Aorta (tissue), 5 donors: ENCODE measurements at regions not wholly inside any gene's neighbourhood (a gene's known extent, or its start where the extent isn't known, plus 50 kb on each side); places are given as distances from the start of the nearest gene placed in this dataset.

Experiments
- ATAC-seq: fragments of 200-7000 bp; cut with Tn5 transposase; one replicate; pipeline ENCODE4 v1.9.1; 2022; ENCODE audit warnings: moderate library complexity; ENCODE audit not compliant: low FRiP score
- DNase-seq, 2 donors: peaks; one replicate each; pipeline ENCODE4 v3.0.0-alpha.2; 2020
- H3K27ac ChIP-seq, 2 donors: one replicate each; pipeline ENCODE4 v1.5.1; 2013; ENCODE audit warnings: low read length in 2 of 2, mild to moderate bottlenecking in 2 of 2, moderate library complexity in 2 of 2, control low read depth in 1 of 2, inconsistent platforms in 1 of 2, low read depth in 1 of 2
- H3K27me3 ChIP-seq, 2 donors: one replicate each; pipeline ENCODE4 v1.6.1; 2013; ENCODE audit warnings: control low read depth in 1 of 2, low read length in 1 of 2, mild to moderate bottlenecking in 1 of 2, moderate library complexity in 1 of 2; ENCODE audit not compliant: insufficient read depth in 2 of 2, control insufficient read depth in 1 of 2
- H3K36me3 ChIP-seq, 2 donors: one replicate each; pipeline ENCODE4 v1.6.1; 2013; ENCODE audit warnings: control low read depth in 1 of 2, low read length in 1 of 2, mild to moderate bottlenecking in 1 of 2; ENCODE audit not compliant: insufficient read depth in 2 of 2, control insufficient read depth in 1 of 2
- H3K4me1 ChIP-seq, 2 donors: one replicate each; pipeline ENCODE4 v1.6.1; 2013; ENCODE audit warnings: low read length in 2 of 2, control low read depth in 1 of 2, mild to moderate bottlenecking in 1 of 2, moderate library complexity in 1 of 2; ENCODE audit not compliant: insufficient read depth in 2 of 2, control insufficient read depth in 1 of 2
- H3K4me3 ChIP-seq, 2 donors: one replicate each; pipeline ENCODE4 v1.5.1; 2013; ENCODE audit warnings: low read length in 2 of 2, control low read depth in 1 of 2, mild to moderate bottlenecking in 1 of 2
- H3K9me3 ChIP-seq: one replicate; pipeline ENCODE4 v1.6.1; 2013; ENCODE audit warnings: mild to moderate bottlenecking, low read length; ENCODE audit not compliant: control insufficient read depth
- WGBS, 2 donors: extraction: QIAGEN DNeasy Blood & Tissue Kit; methylation state at CpG; one replicate each; pipeline ENCODE4 v1.1.7; 2013; 5-methylcytosine and 5-hydroxymethylcytosine counted together
- intact Hi-C, 2 donors: fragments of 100-400 bp; cut with DNase I; formaldehyde crosslinking; loops; one replicate each; pipeline versions ENCODE4 v1.14.2 to v1.15.0; 2022
- donor health status: healthy with polysubstance abuse.
- donor health status: Bipolar disorder and iron deficiency.
- donor health status: DM: no; HTN: no; CAD: no.
- donor health status: DM: no; HTN: no; CAD: no.
- donor health status: DM: yes; HTN: yes; CAD: no.

DNA sequence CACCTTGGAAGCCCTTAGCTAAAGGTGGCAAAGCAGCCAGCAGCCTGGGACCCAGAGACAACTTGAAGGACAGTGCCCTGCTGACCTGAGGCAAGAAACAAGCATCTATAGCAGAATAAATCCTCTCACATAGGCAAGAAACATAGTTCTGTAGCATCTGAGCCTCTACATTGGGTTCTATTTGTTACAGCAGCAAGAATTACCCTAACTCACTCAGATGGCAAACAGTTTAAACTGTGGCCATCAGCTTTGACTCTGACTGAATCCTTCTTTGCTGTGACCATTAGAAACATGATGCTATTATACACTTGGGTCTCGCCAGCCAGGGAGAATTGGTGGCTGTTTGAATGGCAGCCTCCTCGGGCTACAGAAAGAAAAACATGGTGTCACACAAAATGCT is 53.1 kb upstream of the CCL1 start:
- Histone ChIP-seq H3K27me3 (no peaks in the 10 kb centered on the region), H3K36me3 (no peaks in the 10 kb centered on the region), H3K9me3 (no peaks in the 10 kb centered on the region), H3K4me3 (no peak overlapping the region), H3K27ac (no peak overlapping the region), H3K4me1 (no peaks in the 10 kb centered on the region)
- intact Hi-C loops = loop anchor here in 1 of 2 donors (5.0 kb wide), 1 partner anchor 1126 kb away; no protein-coding TSS in a partner anchor
- DNase-seq (no peak), ATAC-seq (no peak)
- WGBS, 2 donors = 87 to 92% methylated on average over 2 of the region's 2 CpGs

GRCh38 chr17:34414339-34414738 is 51.3 kb upstream of the CCL1 start:
- Histone ChIP-seq H3K36me3 (no peaks in the 10 kb centered on the region), H3K4me3 (no peak overlapping the region), H3K4me1 (no peaks in the 10 kb centered on the region), H3K27ac (no peak overlapping the region), H3K27me3 (no peaks in the 10 kb centered on the region), H3K9me3 (no peaks in the 10 kb centered on the region)
- no peak for DNase-seq
- 17 to 28% methylated on average over 6 of the region's 6 CpGs for WGBS, 2 donors
- ATAC-seq = no peak
- intact Hi-C loops = no loop called here

DNA sequence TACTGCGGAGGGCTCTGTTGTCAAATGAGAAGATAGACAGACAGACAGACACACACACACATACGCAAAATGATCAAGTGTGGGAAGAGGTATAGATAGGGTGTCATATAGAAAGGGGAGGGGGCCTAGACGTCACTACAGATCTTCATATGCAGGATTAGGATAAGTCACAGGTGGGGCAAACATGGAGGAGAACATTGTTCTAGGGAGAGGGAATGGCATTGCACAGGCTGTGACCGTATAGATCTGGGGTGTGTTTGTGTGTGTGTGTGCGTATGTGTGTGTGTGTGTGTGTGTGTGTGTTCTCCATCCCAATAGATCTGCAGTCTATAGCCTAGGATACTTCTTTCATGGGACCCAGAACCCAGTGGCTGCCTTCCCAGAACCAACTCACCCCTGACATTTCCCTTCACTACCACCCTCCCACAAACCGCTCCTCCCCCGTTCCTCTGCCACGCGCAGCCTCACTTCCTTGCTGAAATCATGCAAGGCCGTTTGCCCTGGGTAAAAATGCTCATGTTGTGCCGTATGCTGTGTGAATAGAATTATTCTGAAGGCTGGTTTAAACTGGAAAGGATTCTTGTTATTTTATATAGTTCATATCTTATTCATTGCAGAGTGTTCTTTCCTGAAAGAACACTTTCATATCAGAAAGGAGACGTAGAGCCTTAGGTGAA is 50.5 kb upstream of the CCL1 start:
- no peak for ATAC-seq
- no peaks in the 10 kb centered on the region for H3K27me3 ChIP-seq
- no peak for DNase-seq
- 40 to 41% methylated on average over 12 of the region's 12 CpGs for WGBS, 2 donors
- H3K36me3 ChIP-seq = no peaks in the 10 kb centered on the region
- H3K4me3 ChIP-seq = no peak overlapping the region
- no peaks in the 10 kb centered on the region for H3K9me3 ChIP-seq
- H3K27ac ChIP-seq = no peak overlapping the region
- intact Hi-C loops = no loop called here
- no peaks in the 10 kb centered on the region for H3K4me1 ChIP-seq

DNA sequence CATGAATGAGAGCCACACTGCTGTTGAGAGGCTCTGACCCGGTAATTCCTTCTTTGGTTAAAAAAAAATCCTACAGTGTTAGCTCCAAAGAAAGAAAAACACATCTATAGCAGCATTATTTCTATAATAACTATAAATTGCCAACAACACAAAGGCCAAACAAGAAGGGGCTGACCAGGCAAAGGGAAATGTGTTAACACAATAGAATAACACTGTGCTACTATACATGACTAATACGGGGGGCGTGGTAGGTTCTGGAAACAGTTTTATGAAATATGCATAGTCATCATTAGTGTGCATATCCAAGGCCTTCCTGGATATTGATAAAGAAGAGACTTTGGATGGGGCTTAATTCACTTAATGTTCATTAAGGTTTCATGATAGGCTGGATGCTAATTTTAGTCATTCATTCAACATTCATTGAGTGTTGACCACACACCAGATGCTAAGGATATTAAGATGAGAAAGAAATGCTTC is 50.0 kb upstream of the CCL1 start:
- no peak for DNase-seq
- WGBS, 2 donors = 65 to 72% methylated on average over 3 of the region's 3 CpGs
- no peak for ATAC-seq
- H3K27me3 ChIP-seq = peaks cover 0 to 2% of the 10 kb centered on the region in 2 donors
- H3K4me3 ChIP-seq = no peak overlapping the region
- H3K27ac ChIP-seq = no peak overlapping the region
- H3K9me3 ChIP-seq = no peaks in the 10 kb centered on the region
- H3K36me3 ChIP-seq = no peaks in the 10 kb centered on the region
- intact Hi-C loops = no loop called here
- H3K4me1 ChIP-seq = no peaks in the 10 kb centered on the region
